ENCODE measurements at regions not wholly inside any gene's neighbourhood (a gene's known extent, or its start where the extent isn't known, plus 50 kb on each side); places are given as distances from the start of the nearest gene placed in this dataset.

GRCh38 chr2:108118996-108119395 lies 120.8 kb upstream of the SULT1C3 start:
- Histone ChIP-seq H3K4me3 (no peak overlapping the region), H3K27me3 (no peaks in the 10 kb centered on the region), H3K36me3 (no peaks in the 10 kb centered on the region), H3K4me1 (no peaks in the 10 kb centered on the region), H3K9me3 (no peaks in the 10 kb centered on the region), H3K27ac (no peak overlapping the region)
- no peak for TF ChIP-seq CTCF (IDR thresholded peaks at IDR 0.05)
- intact Hi-C loops (cut with DNase I): no loop called here
- no peak for ATAC-seq
- DNase-seq: no peak

- no peaks in the 10 kb centered on the region for H3K4me1 ChIP-seq
- TF ChIP-seq CTCF (IDR thresholded peaks at IDR 0.05): no peak
- H3K27ac ChIP-seq: no peak overlapping the region
- no peaks in the 10 kb centered on the region for H3K36me3 ChIP-seq
- DNase-seq (no peak), ATAC-seq (no peak)
- H3K9me3 ChIP-seq: no peaks in the 10 kb centered on the region
- intact Hi-C loops (cut with DNase I): no loop called here
- H3K4me3 ChIP-seq: no peak overlapping the region
- no peaks in the 10 kb centered on the region for H3K27me3 ChIP-seq
Measured at GRCh38 chr2:108119492-108119891, 120.3 kb upstream of the SULT1C3 start.

GRCh38 chr2:108124736-108125495 lies 114.9 kb upstream of the SULT1C3 start:
- ATAC-seq (no peak), DNase-seq (no peak)
- H3K4me1 ChIP-seq: no peaks in the 10 kb centered on the region
- no peaks in the 10 kb centered on the region for H3K9me3 ChIP-seq
- TF ChIP-seq CTCF (IDR thresholded peaks at IDR 0.05): no peak
- intact Hi-C loops (cut with DNase I): no loop called here
- no peak overlapping the region for H3K27ac ChIP-seq
- no peaks in the 10 kb centered on the region for H3K36me3 ChIP-seq
- H3K4me3 ChIP-seq: no peak overlapping the region
- H3K27me3 ChIP-seq: no peaks in the 10 kb centered on the region

GRCh38 chr2:108125581-108125980 lies 114.2 kb upstream of the SULT1C3 start:
- no peaks in the 10 kb centered on the region for H3K36me3 ChIP-seq
- no peaks in the 10 kb centered on the region for H3K9me3 ChIP-seq
- ATAC-seq (no peak), DNase-seq (no peak)
- no peaks in the 10 kb centered on the region for H3K27me3 ChIP-seq
- H3K4me3 ChIP-seq: no peak overlapping the region
- H3K4me1 ChIP-seq: no peaks in the 10 kb centered on the region
- intact Hi-C loops (cut with DNase I): no loop called here
- H3K27ac ChIP-seq: no peak overlapping the region
- no peak for TF ChIP-seq CTCF (IDR thresholded peaks at IDR 0.05)

- Histone ChIP-seq H3K36me3 (no peaks in the 10 kb centered on the region), H3K4me3 (no peak overlapping the region), H3K9me3 (no peaks in the 10 kb centered on the region), H3K27me3 (no peaks in the 10 kb centered on the region), H3K27ac (no peak overlapping the region), H3K4me1 (no peaks in the 10 kb centered on the region)
- intact Hi-C loops (cut with DNase I): no loop called here
- no peak for ATAC-seq
- TF ChIP-seq CTCF (IDR thresholded peaks at IDR 0.05): no peak
- DNase-seq: no peak
Measured at GRCh38 chr2:108128249-108128648, 111.5 kb upstream of the SULT1C3 start.
